GM12873 (cell line): ENCODE measurements at regions not wholly inside any gene's neighbourhood (a gene's known extent, or its start where the extent isn't known, plus 50 kb on each side); places are given as distances from the start of the nearest gene placed in this dataset.

Experiments
- TF ChIP-seq, protein P1 (sequence below): IDR thresholded peaks from 2 replicates; pipeline ENCODE4 v1.5.1; 2012; ENCODE audit warnings: low read depth, mild to moderate bottlenecking, moderate library complexity, low read length, control low read depth; ENCODE audit not compliant: insufficient read depth; ENCODE audit errors: missing control alignments

- TF ChIP-seq, protein P1, sequence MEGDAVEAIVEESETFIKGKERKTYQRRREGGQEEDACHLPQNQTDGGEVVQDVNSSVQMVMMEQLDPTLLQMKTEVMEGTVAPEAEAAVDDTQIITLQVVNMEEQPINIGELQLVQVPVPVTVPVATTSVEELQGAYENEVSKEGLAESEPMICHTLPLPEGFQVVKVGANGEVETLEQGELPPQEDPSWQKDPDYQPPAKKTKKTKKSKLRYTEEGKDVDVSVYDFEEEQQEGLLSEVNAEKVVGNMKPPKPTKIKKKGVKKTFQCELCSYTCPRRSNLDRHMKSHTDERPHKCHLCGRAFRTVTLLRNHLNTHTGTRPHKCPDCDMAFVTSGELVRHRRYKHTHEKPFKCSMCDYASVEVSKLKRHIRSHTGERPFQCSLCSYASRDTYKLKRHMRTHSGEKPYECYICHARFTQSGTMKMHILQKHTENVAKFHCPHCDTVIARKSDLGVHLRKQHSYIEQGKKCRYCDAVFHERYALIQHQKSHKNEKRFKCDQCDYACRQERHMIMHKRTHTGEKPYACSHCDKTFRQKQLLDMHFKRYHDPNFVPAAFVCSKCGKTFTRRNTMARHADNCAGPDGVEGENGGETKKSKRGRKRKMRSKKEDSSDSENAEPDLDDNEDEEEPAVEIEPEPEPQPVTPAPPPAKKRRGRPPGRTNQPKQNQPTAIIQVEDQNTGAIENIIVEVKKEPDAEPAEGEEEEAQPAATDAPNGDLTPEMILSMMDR: no peak
Measured at GRCh38 chr6:104268389-104268788, 591.3 kb downstream of the HACE1 start.

- TF ChIP-seq, protein P1: no peak
Measured at GRCh38 chr6:104266922-104267321, 592.8 kb downstream of the HACE1 start.

GRCh38 chr6:104256646-104257045 is 603.1 kb downstream of the HACE1 start:
- TF ChIP-seq, protein P1: no peak

DNA sequence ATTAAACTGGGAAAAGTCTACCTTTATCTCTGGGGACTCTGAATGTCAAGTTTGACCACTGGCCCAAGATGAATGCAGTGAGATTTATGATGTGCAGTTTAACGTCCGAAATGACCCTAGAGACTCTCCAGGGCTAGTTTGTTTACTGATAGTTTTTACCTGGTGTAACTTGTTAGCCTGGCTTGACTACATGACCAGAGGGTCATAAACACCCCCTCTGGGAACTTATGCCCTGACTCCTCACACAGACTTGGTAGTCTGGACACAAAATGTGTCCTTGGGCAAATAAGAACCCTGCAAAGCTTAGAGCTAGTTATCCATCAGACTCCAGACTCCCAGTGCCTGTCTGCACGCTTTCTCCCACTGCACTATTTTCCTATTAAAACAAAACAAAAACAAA is 606.5 kb downstream of the HACE1 start:
- TF ChIP-seq, protein P1: no peak

- TF ChIP-seq, protein P1: no peak
Measured at GRCh38 chr6:104252276-104252675, 607.4 kb downstream of the HACE1 start.

DNA sequence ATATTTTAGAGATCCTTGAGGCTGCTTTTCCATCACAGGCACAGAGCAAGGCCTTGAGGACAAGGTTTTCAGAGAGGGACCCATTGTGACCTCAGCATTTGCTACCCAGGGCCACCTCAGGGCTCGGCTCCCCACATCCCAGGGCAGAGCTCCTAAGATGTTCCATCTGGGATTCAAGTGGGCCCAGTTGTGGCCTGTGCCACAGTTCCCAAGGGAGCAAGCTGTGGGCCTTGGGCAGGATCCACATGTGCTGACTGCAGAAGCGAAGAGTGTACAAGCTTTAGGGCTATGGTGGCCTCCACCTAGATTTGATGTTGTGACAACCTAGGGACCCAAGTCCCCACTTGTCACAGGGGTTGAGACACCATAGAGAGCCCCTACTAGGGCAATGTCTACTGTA is 608.1 kb downstream of the HACE1 start:
- TF ChIP-seq, protein P1: no peak

GRCh38 chr6:104240865-104241264 is 618.9 kb downstream of the HACE1 start:
- TF ChIP-seq, protein P1: no peak
